ENCODE measurements at regions not wholly inside any gene's neighbourhood (a gene's known extent, or its start where the extent isn't known, plus 50 kb on each side); places are given as distances from the start of the nearest gene placed in this dataset.

- DNase-seq (ENCODE audit: low read depth in 1 of 2, low spot score in 1 of 2) = no peak
- TF ChIP-seq, protein P1, sequence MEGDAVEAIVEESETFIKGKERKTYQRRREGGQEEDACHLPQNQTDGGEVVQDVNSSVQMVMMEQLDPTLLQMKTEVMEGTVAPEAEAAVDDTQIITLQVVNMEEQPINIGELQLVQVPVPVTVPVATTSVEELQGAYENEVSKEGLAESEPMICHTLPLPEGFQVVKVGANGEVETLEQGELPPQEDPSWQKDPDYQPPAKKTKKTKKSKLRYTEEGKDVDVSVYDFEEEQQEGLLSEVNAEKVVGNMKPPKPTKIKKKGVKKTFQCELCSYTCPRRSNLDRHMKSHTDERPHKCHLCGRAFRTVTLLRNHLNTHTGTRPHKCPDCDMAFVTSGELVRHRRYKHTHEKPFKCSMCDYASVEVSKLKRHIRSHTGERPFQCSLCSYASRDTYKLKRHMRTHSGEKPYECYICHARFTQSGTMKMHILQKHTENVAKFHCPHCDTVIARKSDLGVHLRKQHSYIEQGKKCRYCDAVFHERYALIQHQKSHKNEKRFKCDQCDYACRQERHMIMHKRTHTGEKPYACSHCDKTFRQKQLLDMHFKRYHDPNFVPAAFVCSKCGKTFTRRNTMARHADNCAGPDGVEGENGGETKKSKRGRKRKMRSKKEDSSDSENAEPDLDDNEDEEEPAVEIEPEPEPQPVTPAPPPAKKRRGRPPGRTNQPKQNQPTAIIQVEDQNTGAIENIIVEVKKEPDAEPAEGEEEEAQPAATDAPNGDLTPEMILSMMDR (IDR thresholded peaks at IDR 0.05; ENCODE audit: low read depth, low read length) = no peak
- Histone ChIP-seq H3K27me3 (no peaks in the 10 kb centered on the region), H3K4me1 (ENCODE audit: low read depth) (no peaks in the 10 kb centered on the region), H3K9me3 (ENCODE audit: low read depth) (no peaks in the 10 kb centered on the region), H3K27ac (no peak overlapping the region), H3K36me3 (no peaks in the 10 kb centered on the region), H3K4me3 (no peak overlapping the region)
Observed at GRCh38 chr2:173550143-173550542, 195.5 kb downstream of the CDCA7 start.

GRCh38 chr2:173552531-173552930 lies 197.9 kb downstream of the CDCA7 start:
- H3K4me1 ChIP-seq (ENCODE audit: low read depth) = no peaks in the 10 kb centered on the region
- H3K9me3 ChIP-seq (ENCODE audit: low read depth) = no peaks in the 10 kb centered on the region
- H3K27ac ChIP-seq = no peak overlapping the region
- H3K27me3 ChIP-seq = no peaks in the 10 kb centered on the region
- no peak for DNase-seq (ENCODE audit: low read depth in 1 of 2, low spot score in 1 of 2)
- H3K4me3 ChIP-seq = no peak overlapping the region
- H3K36me3 ChIP-seq = no peaks in the 10 kb centered on the region
- TF ChIP-seq, protein P1 (IDR thresholded peaks at IDR 0.05; ENCODE audit: low read depth, low read length) = no peak

DNA sequence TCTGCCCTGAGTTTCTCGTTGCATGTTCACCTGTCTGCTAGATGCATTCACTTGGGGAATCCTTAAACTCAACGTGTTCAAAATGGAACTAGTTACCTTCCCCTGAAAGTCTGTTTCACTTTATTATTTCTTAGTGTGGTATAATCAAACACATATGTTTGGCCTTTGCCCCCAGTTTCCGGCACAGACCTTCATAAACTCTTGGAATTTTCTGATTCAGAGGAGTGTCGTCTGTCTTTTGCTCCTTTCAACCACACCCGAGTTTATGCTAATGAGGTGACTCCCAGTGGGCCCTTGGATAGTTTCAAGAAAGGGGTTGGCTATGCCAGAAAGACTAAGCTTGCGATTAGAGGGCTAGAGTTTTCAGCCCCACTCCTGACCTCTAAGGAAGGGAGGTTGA lies 198.9 kb downstream of the CDCA7 start:
- no peaks in the 10 kb centered on the region for H3K27me3 ChIP-seq
- DNase-seq (ENCODE audit: low read depth in 1 of 2, low spot score in 1 of 2) = no peak
- no peaks in the 10 kb centered on the region for H3K36me3 ChIP-seq

DNA sequence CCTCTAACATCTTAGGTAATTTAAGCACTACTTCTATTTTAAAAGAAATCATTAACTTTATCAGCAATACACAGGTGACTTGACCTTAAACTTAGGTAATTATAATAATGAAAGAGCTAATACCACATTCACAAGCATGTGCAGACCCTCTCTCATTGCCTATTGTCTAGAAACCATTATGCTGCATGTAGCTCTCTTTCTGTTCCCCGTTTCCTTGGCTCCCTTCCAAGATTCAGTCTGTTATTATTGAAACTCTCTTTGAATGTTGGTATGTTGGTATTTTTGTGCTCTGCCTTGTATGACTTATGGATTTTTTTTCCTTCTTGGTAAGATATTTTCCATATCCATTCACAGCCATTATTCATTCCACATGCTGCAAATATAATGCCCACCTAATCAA lies 201.2 kb downstream of the CDCA7 start:
- Histone ChIP-seq H3K27ac (no peak overlapping the region), H3K27me3 (no peaks in the 10 kb centered on the region), H3K4me1 (ENCODE audit: low read depth) (no peaks in the 10 kb centered on the region), H3K4me3 (no peak overlapping the region), H3K9me3 (ENCODE audit: low read depth) (no peaks in the 10 kb centered on the region), H3K36me3 (no peaks in the 10 kb centered on the region)
- TF ChIP-seq, protein P1 (IDR thresholded peaks at IDR 0.05; ENCODE audit: low read depth, low read length) = no peak
- peak; percentile 24 to 32 for DNase-seq (ENCODE audit: low read depth in 1 of 2, low spot score in 1 of 2)

More for the DNA sequence above, 198.9 kb downstream of the CDCA7 start:
- Histone ChIP-seq H3K4me3 (no peak overlapping the region), H3K4me1 (ENCODE audit: low read depth) (no peaks in the 10 kb centered on the region), H3K27ac (no peak overlapping the region), H3K9me3 (ENCODE audit: low read depth) (no peaks in the 10 kb centered on the region)
- TF ChIP-seq, protein P1 (IDR thresholded peaks at IDR 0.05; ENCODE audit: low read depth, low read length) = no peak

- Histone ChIP-seq H3K27ac (no peak overlapping the region), H3K27me3 (no peaks in the 10 kb centered on the region), H3K9me3 (ENCODE audit: low read depth) (no peaks in the 10 kb centered on the region), H3K4me1 (ENCODE audit: low read depth) (no peaks in the 10 kb centered on the region), H3K4me3 (no peak overlapping the region), H3K36me3 (no peaks in the 10 kb centered on the region)
- no peak for DNase-seq (ENCODE audit: low read depth in 1 of 2, low spot score in 1 of 2)
- TF ChIP-seq, protein P1 (IDR thresholded peaks at IDR 0.05; ENCODE audit: low read depth, low read length) = no peak
Observed at GRCh38 chr2:173556816-173557215, 202.1 kb downstream of the CDCA7 start.

DNA sequence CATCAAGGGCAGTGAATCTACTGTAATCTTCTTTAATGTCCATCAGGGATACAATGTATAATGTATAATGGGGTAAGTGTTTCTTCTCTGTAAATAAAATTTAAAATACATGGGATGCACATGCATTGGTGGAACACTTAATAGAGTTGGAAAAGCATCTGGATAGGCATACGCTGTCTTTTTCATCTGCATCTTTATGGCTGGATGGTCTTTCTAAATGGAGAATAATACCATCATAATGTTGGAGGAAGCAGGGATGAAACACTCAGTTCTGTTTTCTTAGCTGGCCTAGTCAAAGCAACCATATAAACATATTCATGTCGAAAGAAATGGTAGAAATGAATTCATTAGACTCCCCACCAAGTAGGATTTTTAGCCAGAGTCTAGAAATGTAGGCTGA lies 202.8 kb downstream of the CDCA7 start:
- Histone ChIP-seq H3K36me3 (no peaks in the 10 kb centered on the region), H3K27me3 (no peaks in the 10 kb centered on the region), H3K4me1 (ENCODE audit: low read depth) (no peaks in the 10 kb centered on the region), H3K9me3 (ENCODE audit: low read depth) (no peaks in the 10 kb centered on the region), H3K4me3 (no peak overlapping the region), H3K27ac (no peak overlapping the region)
- TF ChIP-seq, protein P1 (IDR thresholded peaks at IDR 0.05; ENCODE audit: low read depth, low read length) = no peak
- DNase-seq (ENCODE audit: low read depth in 1 of 2, low spot score in 1 of 2) = no peak

All from cardiac muscle cell (in vitro differentiated cells and primary cell).